ENCODE measurements at regions not wholly inside any gene's neighbourhood (a gene's known extent, or its start where the extent isn't known, plus 50 kb on each side); places are given as distances from the start of the nearest gene placed in this dataset.

GRCh38 chr21:23374155-23374554 is 2233.1 kb downstream of the MRPL39 start:
- Histone ChIP-seq H3K27ac (ENCODE audit: insufficient read depth, low read depth, low read length) (no peak overlapping the region), H3K9ac (replicated peaks; ENCODE audit: extremely low read depth, insufficient read depth, low read length) (no peak overlapping the region), H3K79me2 (ENCODE audit: control insufficient read depth, insufficient read depth, low read length) (no peaks in the 10 kb centered on the region), H2AFZ (ENCODE audit: low read depth, low read length) (no peak overlapping the region), H4K20me1 (replicated peaks; ENCODE audit: control insufficient read depth, extremely low read depth, insufficient read depth, low read length) (no peaks in the 10 kb centered on the region), H3K4me3 (replicated peaks in 1 of 3; ENCODE audit: insufficient read depth in 1 of 3, low read depth in 1 of 3, low read length in 3 of 3) (no peak overlapping the region), H3K9me1 (replicated peaks; ENCODE audit: control insufficient read depth, extremely low read depth, insufficient read depth, low read length) (no peaks in the 10 kb centered on the region), H3K9me3 (replicated peaks; ENCODE audit: control insufficient read depth, insufficient read depth, low read length) (no peaks in the 10 kb centered on the region), H3K4me1 (ENCODE audit: control insufficient read depth, extremely low read depth, insufficient read depth, low read length) (no peaks in the 10 kb centered on the region), H3K4me2 (ENCODE audit: insufficient read depth, low read length) (no peak overlapping the region), H3K27me3 (ENCODE audit: control insufficient read depth in 2 of 2, insufficient read depth in 2 of 2, low read length in 2 of 2) (no peaks in the 10 kb centered on the region), H3K36me3 (ENCODE audit: control insufficient read depth in 2 of 2, extremely low read depth in 1 of 2, insufficient read depth in 2 of 2, low read length in 2 of 2) (no peaks in the 10 kb centered on the region)
- no peak for DNase-seq (ENCODE audit: low read depth, low spot score)
- intact Hi-C loops (cut with micrococcal nuclease): no loop called here
- no TSS peak for BruUV-seq (replicated peaks)
- FAIRE-seq: no peak
- ChIA-PET CTCF (no interaction called here), POLR2A (no interaction called here)
- TF ChIP-seq POLR2A (IDR thresholded peaks at IDR 0.05; ENCODE audit: low read depth, low read length) (no peak), FOS (IDR thresholded peaks at IDR 0.05; ENCODE audit: borderline replicate concordance, insufficient read depth, low read length) (no peak), MYC (IDR thresholded peaks at IDR 0.05; ENCODE audit: low read depth, low read length) (no peak), CTCF (IDR thresholded peaks at IDR 0.05; ENCODE audit: extremely low read depth in 1 of 2, insufficient read depth in 1 of 2, low read depth in 1 of 2, low read length in 2 of 2) (no peak), MAX (IDR thresholded peaks at IDR 0.05; ENCODE audit: insufficient read depth, insufficient read length) (no peak), GATA2 (IDR thresholded peaks at IDR 0.05; ENCODE audit: insufficient read depth, insufficient read length, low read depth, low read length) (no peak), EZH2 (IDR thresholded peaks at IDR 0.05; ENCODE audit: borderline replicate concordance, low read depth, low read length, severe bottlenecking) (no peak), JUN (IDR thresholded peaks at IDR 0.05; ENCODE audit: borderline replicate concordance, insufficient read depth, insufficient read length, low read depth) (no peak), POLR2AphosphoS5 (IDR thresholded peaks at IDR 0.05; ENCODE audit: insufficient read depth, low read depth, low read length) (no peak)
- dilution Hi-C loops (cut with MboI; ENCODE audit: extremely low pct_ligation_motif_present, low sequenced_read_pairs): no loop called here

All from endothelial cell of umbilical vein (primary cell).